ENCODE measurements at regions not wholly inside any gene's neighbourhood (a gene's known extent, or its start where the extent isn't known, plus 50 kb on each side); places are given as distances from the start of the nearest gene placed in this dataset.
A peak's percentile ranks its signal among the peaks of the same experiment; 100 is the strongest.

DNA sequence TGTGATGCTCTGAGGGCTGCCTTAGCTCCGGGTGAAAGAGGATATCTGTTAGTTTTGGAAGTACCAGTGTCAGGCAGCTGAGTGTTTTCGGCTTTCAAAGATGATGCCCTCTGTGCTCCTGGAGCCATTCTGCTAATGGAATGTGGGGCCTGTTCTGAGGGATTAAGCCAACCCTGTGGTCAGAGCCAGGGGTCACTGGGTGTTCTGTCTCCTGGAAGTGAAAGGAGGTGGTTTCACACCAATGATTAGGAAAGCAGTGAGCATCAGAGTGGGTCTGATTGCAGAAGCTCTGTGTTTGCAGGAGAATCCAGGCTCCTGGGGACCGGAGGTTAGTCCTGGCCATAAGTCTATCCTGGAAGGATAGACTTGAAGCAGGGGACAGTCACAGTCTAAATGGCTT is 94.6 kb downstream of the UQCRFS1 start:
- no peak overlapping the region for H3K4me3 ChIP-seq (ENCODE audit: low read length in 2 of 2)
- no peak overlapping the region for H4K91ac ChIP-seq (ENCODE audit: low read depth, low read length, poor library complexity)
- no peak overlapping the region for H2BK120ac ChIP-seq (ENCODE audit: low read depth, low read length)
- H3K27me3 ChIP-seq (ENCODE audit: control insufficient read depth in 3 of 3, insufficient read depth in 3 of 3, low read depth in 1 of 3, low read length in 3 of 3) = no peaks in the 10 kb centered on the region
- peak overlapping the region; percentile 61 for H2BK15ac ChIP-seq (ENCODE audit: low read length)
- no peak overlapping the region for H3K27ac ChIP-seq (replicated peaks; ENCODE audit: low read length)
- no peak overlapping the region for H2AK5ac ChIP-seq (ENCODE audit: low read depth, low read length)
- no peak for DNase-seq (ENCODE audit: low spot score)
- H2AFZ ChIP-seq (ENCODE audit: low read length) = no peak overlapping the region
- peaks cover 0 to 1% of the 10 kb centered on the region in 2 donors for H3K9me3 ChIP-seq (replicated peaks in 1 of 2; ENCODE audit: control insufficient read depth in 2 of 2, insufficient read depth in 1 of 2, low read depth in 1 of 2, low read length in 2 of 2)
- no peak overlapping the region for H3K23ac ChIP-seq (ENCODE audit: low read depth, low read length, poor library complexity)
- H2BK5ac ChIP-seq (ENCODE audit: low read length) = no peak overlapping the region
- peaks cover 0 to 19% of the 10 kb centered on the region in 2 donors for H3K4me1 ChIP-seq (ENCODE audit: control insufficient read depth in 2 of 2, insufficient read depth in 1 of 2, low read depth in 1 of 2, low read length in 2 of 2)
- no CpG with 5 or more reads among the region's 3 CpGs for WGBS, 2 donors (ENCODE audit: extremely low coverage in 2 of 2, insufficient read length in 2 of 2, insufficient replicate concordance in 1 of 2)
- peak overlapping the region; percentile 5 for H3K18ac ChIP-seq (ENCODE audit: low read length)
- H3K79me1 ChIP-seq (ENCODE audit: low read depth, low read length) = no peaks in the 10 kb centered on the region
- no peak overlapping the region for H3K4ac ChIP-seq (ENCODE audit: low read length)
- H3K4me2 ChIP-seq (ENCODE audit: insufficient read depth, low read length, poor library complexity, severe bottlenecking) = no peak overlapping the region
- no peak overlapping the region for H3K9ac ChIP-seq (ENCODE audit: low read depth, low read length, poor library complexity)
- H3K14ac ChIP-seq (ENCODE audit: low read length) = no peak overlapping the region
- no peak overlapping the region for H2BK12ac ChIP-seq (ENCODE audit: low read length)
- no peak overlapping the region for H4K8ac ChIP-seq (ENCODE audit: low read depth, low read length)
- no peaks in the 10 kb centered on the region for H3K36me3 ChIP-seq (replicated peaks in 1 of 2; ENCODE audit: control insufficient read depth in 2 of 2, insufficient read depth in 2 of 2, low read length in 2 of 2)

DNA sequence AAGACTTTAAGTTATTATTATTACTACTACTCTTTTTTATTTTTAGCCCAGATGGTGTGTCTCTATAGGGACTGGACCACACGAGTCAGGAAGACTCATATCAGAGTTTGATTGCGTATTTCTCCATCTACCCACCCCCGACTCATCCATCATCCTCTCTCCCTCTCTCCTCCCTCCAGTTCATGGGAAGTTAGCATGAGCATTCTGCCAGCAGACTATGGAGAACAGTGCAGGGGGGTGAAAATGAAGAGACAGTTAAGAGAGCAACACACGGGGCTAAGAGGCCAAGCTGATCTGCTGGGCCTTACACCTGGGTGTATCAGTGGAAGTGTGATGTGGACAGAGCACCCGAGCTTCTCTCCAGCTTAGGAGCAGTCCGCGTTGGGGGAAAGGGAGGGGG is 95.0 kb downstream of the UQCRFS1 start:
- Histone ChIP-seq H3K18ac (ENCODE audit: low read length) (peak overlapping the region; percentile 5), H2AK5ac (ENCODE audit: low read depth, low read length) (no peak overlapping the region), H3K14ac (ENCODE audit: low read length) (no peak overlapping the region), H2BK12ac (ENCODE audit: low read length) (no peak overlapping the region), H3K27ac (replicated peaks; ENCODE audit: low read length) (no peak overlapping the region), H3K4me1 (ENCODE audit: control insufficient read depth in 2 of 2, insufficient read depth in 1 of 2, low read depth in 1 of 2, low read length in 2 of 2) (peaks cover 0 to 19% of the 10 kb centered on the region in 2 donors), H2BK5ac (ENCODE audit: low read length) (no peak overlapping the region), H2BK15ac (ENCODE audit: low read length) (peak overlapping the region; percentile 61), H3K79me1 (ENCODE audit: low read depth, low read length) (no peaks in the 10 kb centered on the region), H3K9ac (ENCODE audit: low read depth, low read length, poor library complexity) (no peak overlapping the region), H3K27me3 (ENCODE audit: control insufficient read depth in 3 of 3, insufficient read depth in 3 of 3, low read depth in 1 of 3, low read length in 3 of 3) (no peaks in the 10 kb centered on the region), H3K4me2 (ENCODE audit: insufficient read depth, low read length, poor library complexity, severe bottlenecking) (no peak overlapping the region), H2BK120ac (ENCODE audit: low read depth, low read length) (no peak overlapping the region), H4K8ac (ENCODE audit: low read depth, low read length) (no peak overlapping the region), H3K36me3 (replicated peaks in 1 of 2; ENCODE audit: control insufficient read depth in 2 of 2, insufficient read depth in 2 of 2, low read length in 2 of 2) (no peaks in the 10 kb centered on the region), H2AFZ (ENCODE audit: low read length) (no peak overlapping the region), H4K91ac (ENCODE audit: low read depth, low read length, poor library complexity) (no peak overlapping the region), H3K9me3 (replicated peaks in 1 of 2; ENCODE audit: control insufficient read depth in 2 of 2, insufficient read depth in 1 of 2, low read depth in 1 of 2, low read length in 2 of 2) (peaks cover 0 to 1% of the 10 kb centered on the region in 2 donors), H3K4ac (ENCODE audit: low read length) (no peak overlapping the region), H3K23ac (ENCODE audit: low read depth, low read length, poor library complexity) (no peak overlapping the region), H3K4me3 (ENCODE audit: low read length in 2 of 2) (no peak overlapping the region)
- WGBS, 2 donors (ENCODE audit: extremely low coverage in 2 of 2, insufficient read length in 2 of 2, insufficient replicate concordance in 1 of 2) = no CpG with 5 or more reads among the region's 7 CpGs
- no peak for DNase-seq (ENCODE audit: low spot score)

DNA sequence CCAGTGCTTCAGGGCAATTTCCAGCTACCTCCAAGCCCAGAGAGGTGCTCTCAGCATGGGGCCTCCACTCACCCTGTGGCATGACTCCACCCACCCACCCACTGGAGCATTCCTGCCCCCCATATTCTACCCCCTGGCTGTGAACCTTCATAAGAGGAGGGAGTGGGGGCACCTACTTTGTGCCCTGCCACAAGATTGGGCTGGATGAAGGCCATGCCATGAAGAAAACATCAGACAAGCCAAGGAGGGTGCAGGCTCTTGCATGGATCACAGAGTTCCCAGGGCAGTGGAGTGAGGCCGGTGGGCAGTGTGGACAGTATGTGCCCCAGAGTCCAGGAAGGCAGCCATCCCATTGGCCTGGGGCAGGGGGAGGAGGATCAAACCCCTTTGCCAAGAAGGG is 97.8 kb downstream of the UQCRFS1 start:
- H3K18ac ChIP-seq (ENCODE audit: low read length) = no peak overlapping the region
- no peaks in the 10 kb centered on the region for H3K79me1 ChIP-seq (ENCODE audit: low read depth, low read length)
- no peak overlapping the region for H2AFZ ChIP-seq (ENCODE audit: low read length)
- WGBS, 2 donors (ENCODE audit: extremely low coverage in 2 of 2, insufficient read length in 2 of 2, insufficient replicate concordance in 1 of 2) = no CpG with 5 or more reads among the region's 1 CpG
- H4K91ac ChIP-seq (ENCODE audit: low read depth, low read length, poor library complexity) = no peak overlapping the region
- no peak overlapping the region for H2AK5ac ChIP-seq (ENCODE audit: low read depth, low read length)
- H2BK12ac ChIP-seq (ENCODE audit: low read length) = no peak overlapping the region
- no peaks in the 10 kb centered on the region for H3K36me3 ChIP-seq (replicated peaks in 1 of 2; ENCODE audit: control insufficient read depth in 2 of 2, insufficient read depth in 2 of 2, low read length in 2 of 2)
- no peak overlapping the region for H2BK15ac ChIP-seq (ENCODE audit: low read length)
- H4K8ac ChIP-seq (ENCODE audit: low read depth, low read length) = no peak overlapping the region
- no peak overlapping the region for H2BK5ac ChIP-seq (ENCODE audit: low read length)
- no peak overlapping the region for H3K4me2 ChIP-seq (ENCODE audit: insufficient read depth, low read length, poor library complexity, severe bottlenecking)
- H3K14ac ChIP-seq (ENCODE audit: low read length) = no peak overlapping the region
- H3K4me1 ChIP-seq (ENCODE audit: control insufficient read depth in 2 of 2, insufficient read depth in 1 of 2, low read depth in 1 of 2, low read length in 2 of 2) = peaks cover 0 to 11% of the 10 kb centered on the region in 2 donors
- no peak overlapping the region for H3K4me3 ChIP-seq (ENCODE audit: low read length in 2 of 2)
- peak overlapping the region; percentile 45 for H3K23ac ChIP-seq (ENCODE audit: low read depth, low read length, poor library complexity)
- H3K9ac ChIP-seq (ENCODE audit: low read depth, low read length, poor library complexity) = no peak overlapping the region
- H3K4ac ChIP-seq (ENCODE audit: low read length) = no peak overlapping the region
- H3K27ac ChIP-seq (replicated peaks; ENCODE audit: low read length) = no peak overlapping the region
- no peaks in the 10 kb centered on the region for H3K27me3 ChIP-seq (ENCODE audit: control insufficient read depth in 3 of 3, insufficient read depth in 3 of 3, low read depth in 1 of 3, low read length in 3 of 3)
- no peak overlapping the region for H2BK120ac ChIP-seq (ENCODE audit: low read depth, low read length)
- no peaks in the 10 kb centered on the region for H3K9me3 ChIP-seq (replicated peaks in 1 of 2; ENCODE audit: control insufficient read depth in 2 of 2, insufficient read depth in 1 of 2, low read depth in 1 of 2, low read length in 2 of 2)
- no peak for DNase-seq (ENCODE audit: low spot score)

DNA sequence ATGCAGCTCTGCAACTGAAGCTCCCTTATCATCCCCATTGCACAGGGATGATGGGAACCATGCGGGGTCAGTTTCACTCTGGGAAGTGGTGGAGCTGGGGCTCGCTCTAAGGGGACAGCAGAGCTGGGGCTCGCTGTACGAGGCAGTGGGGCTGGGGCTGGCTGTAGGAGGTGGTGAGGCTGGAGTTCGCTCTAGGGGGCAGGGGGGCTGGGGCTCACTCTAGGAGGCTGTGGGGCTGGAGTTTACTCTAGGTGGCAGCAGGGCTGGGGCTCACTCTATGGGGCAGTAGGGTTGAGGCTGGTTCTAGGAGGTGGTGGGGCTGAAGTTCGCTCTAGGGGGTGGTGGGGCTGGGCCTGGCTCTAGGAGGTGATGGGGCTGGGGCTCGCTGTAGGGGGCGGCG is 99.1 kb downstream of the UQCRFS1 start:
- no peak for DNase-seq (ENCODE audit: low spot score)
- H4K8ac ChIP-seq (ENCODE audit: low read depth, low read length) = no peak overlapping the region
- H2AFZ ChIP-seq (ENCODE audit: low read length) = no peak overlapping the region
- H3K18ac ChIP-seq (ENCODE audit: low read length) = no peak overlapping the region
- H3K4me2 ChIP-seq (ENCODE audit: insufficient read depth, low read length, poor library complexity, severe bottlenecking) = no peak overlapping the region
- no peaks in the 10 kb centered on the region for H3K9me3 ChIP-seq (replicated peaks in 1 of 2; ENCODE audit: control insufficient read depth in 2 of 2, insufficient read depth in 1 of 2, low read depth in 1 of 2, low read length in 2 of 2)
- no peak overlapping the region for H2AK5ac ChIP-seq (ENCODE audit: low read depth, low read length)
- no peaks in the 10 kb centered on the region for H3K27me3 ChIP-seq (ENCODE audit: control insufficient read depth in 3 of 3, insufficient read depth in 3 of 3, low read depth in 1 of 3, low read length in 3 of 3)
- no peak overlapping the region for H3K4ac ChIP-seq (ENCODE audit: low read length)
- H3K9ac ChIP-seq (ENCODE audit: low read depth, low read length, poor library complexity) = no peak overlapping the region
- no peak overlapping the region for H2BK120ac ChIP-seq (ENCODE audit: low read depth, low read length)
- H2BK15ac ChIP-seq (ENCODE audit: low read length) = no peak overlapping the region
- WGBS, 2 donors (ENCODE audit: extremely low coverage in 2 of 2, insufficient read length in 2 of 2, insufficient replicate concordance in 1 of 2) = no CpG with 5 or more reads among the region's 9 CpGs
- H2BK5ac ChIP-seq (ENCODE audit: low read length) = no peak overlapping the region
- H3K23ac ChIP-seq (ENCODE audit: low read depth, low read length, poor library complexity) = no peak overlapping the region
- H3K27ac ChIP-seq (replicated peaks; ENCODE audit: low read length) = no peak overlapping the region
- H3K4me1 ChIP-seq (ENCODE audit: control insufficient read depth in 2 of 2, insufficient read depth in 1 of 2, low read depth in 1 of 2, low read length in 2 of 2) = peaks cover 0 to 6% of the 10 kb centered on the region in 2 donors
- no peaks in the 10 kb centered on the region for H3K36me3 ChIP-seq (replicated peaks in 1 of 2; ENCODE audit: control insufficient read depth in 2 of 2, insufficient read depth in 2 of 2, low read length in 2 of 2)
- H4K91ac ChIP-seq (ENCODE audit: low read depth, low read length, poor library complexity) = no peak overlapping the region
- no peak overlapping the region for H2BK12ac ChIP-seq (ENCODE audit: low read length)
- no peaks in the 10 kb centered on the region for H3K79me1 ChIP-seq (ENCODE audit: low read depth, low read length)
- H3K14ac ChIP-seq (ENCODE audit: low read length) = no peak overlapping the region
- no peak overlapping the region for H3K4me3 ChIP-seq (ENCODE audit: low read length in 2 of 2)

Data from neuronal stem cell (in vitro differentiated cells).